ENCODE measurements at regions not wholly inside any gene's neighbourhood (a gene's known extent, or its start where the extent isn't known, plus 50 kb on each side); places are given as distances from the start of the nearest gene placed in this dataset.

- H3K4me3 ChIP-seq (ENCODE audit: low read depth in 1 of 2, low read length in 2 of 2) = no peak overlapping the region
- no peak overlapping the region for H3K9ac ChIP-seq (ENCODE audit: low read depth in 1 of 2, low read length in 2 of 2)
- no peaks in the 10 kb centered on the region for H3K27me3 ChIP-seq (ENCODE audit: control insufficient read depth in 1 of 2, insufficient read depth in 2 of 2, low read length in 2 of 2)
- H3K27ac ChIP-seq (ENCODE audit: low read depth, low read length) = no peak overlapping the region
- H3K9me3 ChIP-seq (ENCODE audit: control insufficient read depth in 1 of 2, low read length in 2 of 2) = no peaks in the 10 kb centered on the region
- H3K36me3 ChIP-seq (ENCODE audit: control insufficient read depth in 1 of 2, insufficient read depth in 2 of 2, low read length in 2 of 2) = no peaks in the 10 kb centered on the region
- H3K4me1 ChIP-seq (ENCODE audit: control insufficient read depth in 1 of 2, insufficient read depth in 2 of 2, low read length in 2 of 2) = peaks cover 0 to 9% of the 10 kb centered on the region in 2 donors
These were observed 417.0 kb upstream of the CHST9 start for GRCh38 chr18:27602092-27602491.

GRCh38 chr18:27600245-27600644, 415.1 kb upstream of the CHST9 start:
- Histone ChIP-seq H3K9me3 (ENCODE audit: control insufficient read depth in 1 of 2, low read length in 2 of 2) (no peaks in the 10 kb centered on the region), H3K27me3 (ENCODE audit: control insufficient read depth in 1 of 2, insufficient read depth in 2 of 2, low read length in 2 of 2) (no peaks in the 10 kb centered on the region), H3K4me1 (ENCODE audit: control insufficient read depth in 1 of 2, insufficient read depth in 2 of 2, low read length in 2 of 2) (peaks cover 0 to 8% of the 10 kb centered on the region in 2 donors), H3K9ac (ENCODE audit: low read depth in 1 of 2, low read length in 2 of 2) (no peak overlapping the region), H3K4me3 (ENCODE audit: low read depth in 1 of 2, low read length in 2 of 2) (no peak overlapping the region), H3K36me3 (ENCODE audit: control insufficient read depth in 1 of 2, insufficient read depth in 2 of 2, low read length in 2 of 2) (no peaks in the 10 kb centered on the region), H3K27ac (ENCODE audit: low read depth, low read length) (no peak overlapping the region)

GRCh38 chr18:27599202-27599829, 414.2 kb upstream of the CHST9 start:
- Histone ChIP-seq H3K27ac (ENCODE audit: low read depth, low read length) (no peak overlapping the region), H3K9ac (ENCODE audit: low read depth in 1 of 2, low read length in 2 of 2) (no peak overlapping the region), H3K9me3 (ENCODE audit: control insufficient read depth in 1 of 2, low read length in 2 of 2) (no peaks in the 10 kb centered on the region), H3K36me3 (ENCODE audit: control insufficient read depth in 1 of 2, insufficient read depth in 2 of 2, low read length in 2 of 2) (no peaks in the 10 kb centered on the region), H3K27me3 (ENCODE audit: control insufficient read depth in 1 of 2, insufficient read depth in 2 of 2, low read length in 2 of 2) (no peaks in the 10 kb centered on the region), H3K4me3 (ENCODE audit: low read depth in 1 of 2, low read length in 2 of 2) (no peak overlapping the region), H3K4me1 (ENCODE audit: control insufficient read depth in 1 of 2, insufficient read depth in 2 of 2, low read length in 2 of 2) (no peaks in the 10 kb centered on the region)

GRCh38 chr18:27595113-27595838, 410.2 kb upstream of the CHST9 start:
- Histone ChIP-seq H3K9ac (ENCODE audit: low read depth in 1 of 2, low read length in 2 of 2) (no peak overlapping the region), H3K4me1 (ENCODE audit: control insufficient read depth in 1 of 2, insufficient read depth in 2 of 2, low read length in 2 of 2) (no peaks in the 10 kb centered on the region), H3K4me3 (ENCODE audit: low read depth in 1 of 2, low read length in 2 of 2) (no peak overlapping the region), H3K27ac (ENCODE audit: low read depth, low read length) (no peak overlapping the region), H3K27me3 (ENCODE audit: control insufficient read depth in 1 of 2, insufficient read depth in 2 of 2, low read length in 2 of 2) (no peaks in the 10 kb centered on the region), H3K9me3 (ENCODE audit: control insufficient read depth in 1 of 2, low read length in 2 of 2) (no peaks in the 10 kb centered on the region), H3K36me3 (ENCODE audit: control insufficient read depth in 1 of 2, insufficient read depth in 2 of 2, low read length in 2 of 2) (no peaks in the 10 kb centered on the region)

GRCh38 chr18:27585602-27586173, 400.6 kb upstream of the CHST9 start:
- Histone ChIP-seq H3K36me3 (ENCODE audit: control insufficient read depth in 1 of 2, insufficient read depth in 2 of 2, low read length in 2 of 2) (no peaks in the 10 kb centered on the region), H3K4me3 (ENCODE audit: low read depth in 1 of 2, low read length in 2 of 2) (no peak overlapping the region), H3K9ac (ENCODE audit: low read depth in 1 of 2, low read length in 2 of 2) (no peak overlapping the region), H3K27ac (ENCODE audit: low read depth, low read length) (no peak overlapping the region), H3K4me1 (ENCODE audit: control insufficient read depth in 1 of 2, insufficient read depth in 2 of 2, low read length in 2 of 2) (peaks cover 4 to 6% of the 10 kb centered on the region in 2 donors), H3K9me3 (ENCODE audit: control insufficient read depth in 1 of 2, low read length in 2 of 2) (peaks cover 0 to 5% of the 10 kb centered on the region in 2 donors), H3K27me3 (ENCODE audit: control insufficient read depth in 1 of 2, insufficient read depth in 2 of 2, low read length in 2 of 2) (no peaks in the 10 kb centered on the region)

GRCh38 chr18:27583466-27583865, 398.4 kb upstream of the CHST9 start:
- Histone ChIP-seq H3K27me3 (ENCODE audit: control insufficient read depth in 1 of 2, insufficient read depth in 2 of 2, low read length in 2 of 2) (no peaks in the 10 kb centered on the region), H3K36me3 (ENCODE audit: control insufficient read depth in 1 of 2, insufficient read depth in 2 of 2, low read length in 2 of 2) (no peaks in the 10 kb centered on the region), H3K4me1 (ENCODE audit: control insufficient read depth in 1 of 2, insufficient read depth in 2 of 2, low read length in 2 of 2) (peaks cover 4 to 6% of the 10 kb centered on the region in 2 donors), H3K9ac (ENCODE audit: low read depth in 1 of 2, low read length in 2 of 2) (no peak overlapping the region), H3K4me3 (ENCODE audit: low read depth in 1 of 2, low read length in 2 of 2) (no peak overlapping the region), H3K27ac (ENCODE audit: low read depth, low read length) (no peak overlapping the region), H3K9me3 (ENCODE audit: control insufficient read depth in 1 of 2, low read length in 2 of 2) (peaks cover 0 to 5% of the 10 kb centered on the region in 2 donors)

- Histone ChIP-seq H3K27me3 (ENCODE audit: control insufficient read depth in 1 of 2, insufficient read depth in 2 of 2, low read length in 2 of 2) (no peaks in the 10 kb centered on the region), H3K36me3 (ENCODE audit: control insufficient read depth in 1 of 2, insufficient read depth in 2 of 2, low read length in 2 of 2) (no peaks in the 10 kb centered on the region), H3K9me3 (ENCODE audit: control insufficient read depth in 1 of 2, low read length in 2 of 2) (peaks cover 0 to 5% of the 10 kb centered on the region in 2 donors), H3K4me3 (ENCODE audit: low read depth in 1 of 2, low read length in 2 of 2) (no peak overlapping the region), H3K9ac (ENCODE audit: low read depth in 1 of 2, low read length in 2 of 2) (no peak overlapping the region), H3K4me1 (ENCODE audit: control insufficient read depth in 1 of 2, insufficient read depth in 2 of 2, low read length in 2 of 2) (peaks cover 4 to 6% of the 10 kb centered on the region in 2 donors), H3K27ac (ENCODE audit: low read depth, low read length) (no peak overlapping the region)
These were observed 397.8 kb upstream of the CHST9 start for GRCh38 chr18:27582760-27583412.

- no peak overlapping the region for H3K27ac ChIP-seq (ENCODE audit: low read depth, low read length)
- peaks cover 0 to 5% of the 10 kb centered on the region in 2 donors for H3K9me3 ChIP-seq (ENCODE audit: control insufficient read depth in 1 of 2, low read length in 2 of 2)
- H3K9ac ChIP-seq (ENCODE audit: low read depth in 1 of 2, low read length in 2 of 2) = no peak overlapping the region
- H3K4me1 ChIP-seq (ENCODE audit: control insufficient read depth in 1 of 2, insufficient read depth in 2 of 2, low read length in 2 of 2) = peaks cover 0 to 1% of the 10 kb centered on the region in 2 donors
- no peak overlapping the region for H3K4me3 ChIP-seq (ENCODE audit: low read depth in 1 of 2, low read length in 2 of 2)
- no peaks in the 10 kb centered on the region for H3K27me3 ChIP-seq (ENCODE audit: control insufficient read depth in 1 of 2, insufficient read depth in 2 of 2, low read length in 2 of 2)
- H3K36me3 ChIP-seq (ENCODE audit: control insufficient read depth in 1 of 2, insufficient read depth in 2 of 2, low read length in 2 of 2) = no peaks in the 10 kb centered on the region
These were observed 396.3 kb upstream of the CHST9 start for GRCh38 chr18:27581296-27581904.

- no peaks in the 10 kb centered on the region for H3K4me1 ChIP-seq (ENCODE audit: control insufficient read depth in 1 of 2, insufficient read depth in 2 of 2, low read length in 2 of 2)
- no peaks in the 10 kb centered on the region for H3K36me3 ChIP-seq (ENCODE audit: control insufficient read depth in 1 of 2, insufficient read depth in 2 of 2, low read length in 2 of 2)
- no peak overlapping the region for H3K4me3 ChIP-seq (ENCODE audit: low read depth in 1 of 2, low read length in 2 of 2)
- H3K27ac ChIP-seq (ENCODE audit: low read depth, low read length) = no peak overlapping the region
- H3K9me3 ChIP-seq (ENCODE audit: control insufficient read depth in 1 of 2, low read length in 2 of 2) = peaks cover 0 to 5% of the 10 kb centered on the region in 2 donors
- no peak overlapping the region for H3K9ac ChIP-seq (ENCODE audit: low read depth in 1 of 2, low read length in 2 of 2)
- no peaks in the 10 kb centered on the region for H3K27me3 ChIP-seq (ENCODE audit: control insufficient read depth in 1 of 2, insufficient read depth in 2 of 2, low read length in 2 of 2)
These were observed 394.3 kb upstream of the CHST9 start for GRCh38 chr18:27579364-27579763.

- peaks cover 0 to 5% of the 10 kb centered on the region in 2 donors for H3K9me3 ChIP-seq (ENCODE audit: control insufficient read depth in 1 of 2, low read length in 2 of 2)
- no peaks in the 10 kb centered on the region for H3K4me1 ChIP-seq (ENCODE audit: control insufficient read depth in 1 of 2, insufficient read depth in 2 of 2, low read length in 2 of 2)
- no peaks in the 10 kb centered on the region for H3K36me3 ChIP-seq (ENCODE audit: control insufficient read depth in 1 of 2, insufficient read depth in 2 of 2, low read length in 2 of 2)
- no peak overlapping the region for H3K4me3 ChIP-seq (ENCODE audit: low read depth in 1 of 2, low read length in 2 of 2)
- no peak overlapping the region for H3K9ac ChIP-seq (ENCODE audit: low read depth in 1 of 2, low read length in 2 of 2)
- no peak overlapping the region for H3K27ac ChIP-seq (ENCODE audit: low read depth, low read length)
- H3K27me3 ChIP-seq (ENCODE audit: control insufficient read depth in 1 of 2, insufficient read depth in 2 of 2, low read length in 2 of 2) = no peaks in the 10 kb centered on the region
These were observed 392.6 kb upstream of the CHST9 start for GRCh38 chr18:27577752-27578151.
